Superior temporal gyrus (tissue), 1 donor: ENCODE measurements at regions not wholly inside any gene's neighbourhood (a gene's known extent, or its start where the extent isn't known, plus 50 kb on each side); places are given as distances from the start of the nearest gene placed in this dataset.

ENCODE experiments used
- DNase-seq: peaks from one replicate; pipeline ENCODE4 v3.0.0-alpha.2; 2016; ENCODE audit errors: extremely low spot score

DNA sequence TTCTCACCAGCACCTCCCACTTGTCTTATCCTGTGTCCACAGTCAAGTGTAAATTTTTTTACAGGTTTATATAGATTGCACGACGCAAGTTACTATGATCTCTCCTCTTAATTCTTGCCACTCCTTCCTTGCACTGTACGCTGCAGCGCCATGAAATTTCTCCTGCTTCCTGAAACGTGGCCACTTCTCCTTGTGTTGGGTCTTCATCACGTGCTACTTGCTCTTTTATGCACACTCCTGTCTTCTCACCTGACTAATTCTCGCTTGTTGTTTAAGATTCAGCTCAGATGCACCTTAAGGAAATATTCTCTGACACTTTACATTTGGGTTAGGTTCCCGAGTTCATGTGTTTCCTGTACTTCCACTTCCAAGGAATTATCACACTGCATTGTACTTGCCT is 76.5 kb upstream of the ODAD2 start:
- no peak for DNase-seq

DNA sequence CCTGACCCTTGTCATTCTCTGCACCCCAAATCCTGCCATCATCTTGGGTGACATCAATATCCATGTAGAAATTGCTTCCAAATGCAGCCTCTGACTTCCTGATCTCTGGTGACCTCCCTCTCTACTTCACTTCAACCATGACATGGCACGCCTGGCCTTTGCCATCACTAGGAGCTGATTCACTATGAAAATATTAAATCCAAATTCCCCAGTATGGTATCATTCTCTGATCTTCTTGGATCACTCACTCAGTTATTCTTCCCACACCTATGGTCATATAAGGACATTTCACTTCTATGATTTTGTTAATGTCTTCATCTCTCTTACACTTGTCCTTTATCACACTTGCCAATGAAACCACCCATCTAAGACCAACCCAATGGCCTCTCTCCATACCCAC is 73.7 kb upstream of the ODAD2 start:
- DNase-seq, result no peak

GRCh38 chr10:28060031-28060607 is 61.2 kb upstream of the ODAD2 start:
- no peak for DNase-seq

DNA sequence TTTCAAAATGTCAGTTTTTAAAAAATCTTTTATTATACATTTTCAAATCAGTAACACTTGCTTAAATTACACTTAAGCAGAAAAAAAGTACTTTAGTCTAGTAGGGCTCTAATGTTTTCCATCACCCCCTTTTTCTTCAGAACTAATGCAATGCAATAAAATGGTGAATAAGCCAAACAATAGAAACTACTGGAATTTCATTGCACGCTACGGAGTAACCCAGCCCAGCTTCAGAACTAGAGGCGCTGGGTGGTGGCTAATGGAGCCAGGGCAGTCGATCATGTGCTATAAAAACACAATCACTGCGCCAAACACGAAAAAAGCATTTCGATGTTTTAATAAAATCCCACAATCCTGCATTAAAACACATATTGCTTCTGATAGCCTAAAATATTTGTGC is 59.9 kb upstream of the ODAD2 start:
- DNase-seq, result no peak

GRCh38 chr10:28054228-28054860 is 55.5 kb upstream of the ODAD2 start:
- no peak for DNase-seq

- DNase-seq, result no peak
These were observed 50.4 kb upstream of the ODAD2 start for GRCh38 chr10:28049286-28049685.
